ENCODE measurements at regions not wholly inside any gene's neighbourhood (a gene's known extent, or its start where the extent isn't known, plus 50 kb on each side); places are given as distances from the start of the nearest gene placed in this dataset.

DNA sequence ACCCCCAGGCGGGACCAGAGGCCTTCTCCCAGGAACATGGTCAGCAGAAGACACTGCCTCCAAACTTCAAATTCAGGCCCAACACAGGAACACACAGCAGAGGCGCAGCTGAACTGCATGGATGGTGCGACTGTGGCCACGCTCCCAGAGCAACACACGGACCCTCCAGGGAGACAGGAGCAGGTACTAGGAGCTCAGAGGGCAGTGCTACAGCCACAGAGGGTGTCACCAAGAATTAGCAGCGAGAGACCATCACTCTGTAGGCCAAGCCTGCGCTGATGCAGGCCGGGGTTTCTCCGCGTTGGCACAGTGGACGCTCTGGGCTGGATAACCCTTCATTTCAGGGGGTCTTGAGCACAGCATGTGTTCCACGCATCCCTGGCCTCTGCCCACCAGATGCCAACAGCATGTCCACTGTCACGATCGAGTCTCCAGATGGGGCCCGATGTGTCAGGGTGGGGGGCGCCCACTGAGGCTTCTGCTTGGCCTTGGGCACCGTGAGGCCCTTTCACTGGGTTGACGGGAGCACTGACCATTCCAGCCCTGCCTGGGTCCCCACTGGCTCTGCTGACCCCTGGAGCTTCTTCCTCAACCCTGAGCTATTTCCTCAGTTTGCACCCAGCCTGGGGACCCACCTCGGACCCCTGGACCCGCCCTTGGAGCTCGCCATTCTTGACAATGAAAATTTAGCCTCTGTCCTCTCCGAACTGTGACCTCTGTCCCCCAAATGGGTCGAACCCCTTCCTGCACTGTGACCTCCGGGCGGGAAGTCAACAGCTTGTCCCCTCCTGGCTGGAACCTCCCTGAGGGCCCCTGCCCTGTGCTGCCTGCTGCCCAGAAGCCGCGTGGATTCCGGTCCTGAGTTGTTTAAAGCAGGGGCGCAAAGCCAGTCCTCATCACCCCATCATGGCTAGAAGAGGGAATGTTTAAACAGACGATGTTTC lies 239.4 kb downstream of the DLL1 start:
- Histone ChIP-seq H3K9me3 (no peaks in the 10 kb centered on the region), H3K27me3 (no peaks in the 10 kb centered on the region), H3K36me3 (no peaks in the 10 kb centered on the region), H3K4me3 (no peak overlapping the region)
- no peak for DNase-seq

DNA sequence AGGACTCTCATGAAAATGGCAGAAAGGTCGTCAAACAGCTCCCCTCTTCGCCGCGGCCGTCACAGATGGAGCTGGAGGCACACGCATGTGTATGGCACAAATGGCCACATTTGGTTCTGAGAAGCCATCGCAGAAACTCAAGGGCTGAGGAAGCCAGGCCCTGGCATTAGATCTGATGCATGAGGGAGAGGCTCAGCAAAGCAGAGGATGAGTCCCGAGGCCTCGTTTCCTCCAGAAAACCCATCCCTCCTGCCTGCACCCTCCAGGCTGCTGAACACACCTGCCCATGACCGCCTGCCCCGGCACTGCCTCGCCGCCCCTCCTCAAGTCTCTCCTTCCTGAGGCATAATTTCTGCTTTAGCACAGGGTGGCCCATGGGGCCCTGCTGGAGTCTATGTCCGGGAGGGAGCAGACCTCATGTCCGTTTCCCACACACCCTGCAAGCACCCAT lies 240.3 kb downstream of the DLL1 start:
- Histone ChIP-seq H3K4me3 (no peak overlapping the region), H3K9me3 (no peaks in the 10 kb centered on the region), H3K27me3 (no peaks in the 10 kb centered on the region), H3K36me3 (no peaks in the 10 kb centered on the region)
- DNase-seq: no peak

DNA sequence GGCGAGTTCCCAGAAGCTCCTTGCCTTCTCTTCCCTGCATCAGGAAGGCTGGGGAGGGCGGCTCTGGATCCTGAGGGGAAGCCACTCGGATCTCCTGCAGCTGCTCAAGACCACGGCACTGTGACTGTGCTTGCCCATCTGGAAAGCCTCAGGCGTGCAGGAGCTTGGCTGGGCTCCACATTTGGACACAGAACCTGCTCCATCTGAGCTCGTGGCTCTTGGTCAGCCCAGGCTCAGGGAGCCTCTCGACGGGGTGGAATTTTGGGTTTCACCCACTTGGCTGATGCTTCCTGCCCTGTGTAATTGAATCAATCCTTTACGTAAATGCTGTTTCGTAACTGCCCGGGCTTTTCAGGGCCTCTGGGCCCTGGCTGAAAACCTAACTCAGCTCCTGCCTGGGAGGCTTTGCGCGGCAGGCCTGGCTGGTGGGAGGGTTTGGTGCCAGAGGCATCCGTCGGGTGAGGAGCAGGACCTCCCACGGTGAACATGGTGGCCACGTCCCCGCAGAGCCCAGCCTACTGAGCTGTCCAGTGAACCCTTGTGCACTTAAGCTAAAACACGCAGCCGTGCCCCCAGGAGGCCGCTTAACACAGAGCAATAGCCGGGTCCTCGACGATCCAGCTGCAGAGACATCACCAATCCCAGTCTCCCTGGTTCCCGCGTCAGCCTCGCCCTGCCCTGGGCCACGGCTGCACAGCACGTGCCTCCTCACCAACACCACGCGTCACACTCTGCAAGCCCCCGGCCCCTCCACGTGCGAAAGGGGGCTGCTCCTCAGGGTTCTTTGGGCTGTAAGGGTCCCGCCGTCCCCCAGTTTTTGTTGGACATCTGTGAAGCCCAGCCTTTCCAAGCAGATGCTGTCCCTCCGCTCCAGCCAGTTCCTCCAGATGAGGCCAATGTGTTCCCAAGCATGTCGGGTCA lies 241.0 kb downstream of the DLL1 start:
- Histone ChIP-seq H3K9me3 (no peaks in the 10 kb centered on the region), H3K27me3 (no peaks in the 10 kb centered on the region), H3K36me3 (no peaks in the 10 kb centered on the region), H3K4me3 (no peak overlapping the region)
- DNase-seq: peak; percentile 87

DNA sequence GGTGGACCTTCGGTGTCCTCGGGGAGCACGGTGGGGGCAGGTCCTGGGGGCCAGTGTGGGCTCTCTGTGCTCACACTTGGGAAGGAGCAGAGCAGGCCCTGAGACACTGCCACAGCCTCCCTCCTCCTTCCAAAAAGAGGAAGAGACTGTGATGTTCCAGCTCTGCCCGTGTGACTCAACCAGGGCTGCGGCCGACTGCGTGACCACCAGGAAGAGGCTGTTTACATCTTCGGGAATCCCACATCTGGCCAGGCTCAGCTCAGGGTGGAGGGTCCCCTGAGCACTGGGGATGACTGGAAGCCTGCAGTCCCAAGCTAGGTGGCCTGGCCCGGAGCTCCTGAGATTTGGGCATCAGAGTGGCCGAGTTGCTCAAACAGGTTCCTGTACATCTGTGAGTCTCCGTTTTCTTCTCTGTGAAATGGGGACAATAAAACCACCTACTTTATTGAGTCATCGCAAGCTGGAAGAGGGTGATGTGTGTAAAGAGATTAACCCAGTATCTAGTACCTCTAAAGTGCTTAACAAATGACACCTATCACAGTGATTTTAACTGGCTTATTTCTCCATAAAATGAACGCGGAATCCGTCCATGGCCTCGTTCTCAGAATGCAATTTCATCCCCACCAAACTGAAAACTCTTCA lies 242.1 kb downstream of the DLL1 start:
- no peaks in the 10 kb centered on the region for H3K36me3 ChIP-seq
- peak; percentile 81 for DNase-seq
- no peaks in the 10 kb centered on the region for H3K9me3 ChIP-seq
- H3K27me3 ChIP-seq: no peaks in the 10 kb centered on the region
- H3K4me3 ChIP-seq: no peak overlapping the region

DNA sequence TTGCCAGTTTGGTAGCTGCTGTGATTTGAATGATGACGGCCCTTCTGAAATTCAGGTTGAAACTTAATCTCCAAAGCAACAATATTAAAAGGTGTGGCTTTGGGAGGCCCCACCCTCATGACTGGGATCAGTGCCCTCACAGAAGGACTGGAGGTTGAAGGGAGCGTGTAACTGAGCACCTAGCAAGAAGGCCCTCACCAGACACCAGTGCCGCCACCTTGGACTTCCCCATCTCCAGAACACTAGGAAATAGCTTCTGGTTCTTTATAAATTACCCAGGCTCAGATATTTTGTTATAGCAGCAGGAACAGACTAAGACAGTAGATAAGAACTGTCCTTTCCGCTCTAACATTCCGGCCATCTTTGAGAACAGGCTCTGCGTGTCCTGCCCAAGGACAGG lies 243.1 kb downstream of the DLL1 start:
- Histone ChIP-seq H3K36me3 (no peaks in the 10 kb centered on the region), H3K4me3 (no peak overlapping the region), H3K9me3 (no peaks in the 10 kb centered on the region), H3K27me3 (no peaks in the 10 kb centered on the region)
- no peak for DNase-seq

DNA sequence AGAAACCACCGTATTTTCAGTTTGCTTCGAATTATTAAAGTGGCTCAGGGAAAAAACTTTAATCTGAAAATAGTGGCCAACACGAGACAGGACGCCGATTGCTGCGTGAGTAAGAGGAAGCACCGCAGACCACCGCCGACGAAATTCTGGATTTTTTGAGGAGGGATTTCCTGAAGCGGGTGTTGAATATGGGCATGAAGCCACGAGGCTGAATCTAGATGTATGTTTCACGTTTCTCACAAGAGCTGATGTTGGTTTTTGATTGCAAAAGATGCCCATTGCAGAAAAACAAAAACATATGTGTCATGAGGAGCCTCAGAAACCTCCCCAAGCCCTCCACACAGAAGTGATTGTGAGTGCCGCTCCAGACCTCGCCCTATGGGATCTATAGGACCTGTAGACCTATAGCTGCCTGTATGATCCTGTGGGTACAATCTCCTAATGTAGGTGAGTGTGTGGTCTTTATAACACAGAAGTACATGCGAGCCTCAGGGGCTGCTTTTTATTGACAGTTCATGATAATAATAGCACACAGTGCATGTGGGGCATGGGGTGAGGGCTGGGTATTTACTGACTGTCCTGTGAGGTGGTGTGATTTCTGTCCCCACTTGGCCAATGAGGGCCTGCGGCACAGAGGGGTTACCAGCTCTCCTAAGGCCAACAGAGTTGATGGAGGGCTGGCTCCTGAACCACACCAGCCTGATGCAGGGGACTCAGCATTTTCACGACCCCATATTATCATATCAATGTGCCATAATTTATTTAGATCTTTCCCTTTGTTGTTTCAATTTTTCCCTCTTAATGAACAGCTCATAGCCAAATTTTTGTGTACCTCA lies 243.9 kb downstream of the DLL1 start:
- H3K9me3 ChIP-seq: no peaks in the 10 kb centered on the region
- no peak for DNase-seq
- H3K36me3 ChIP-seq: no peaks in the 10 kb centered on the region
- no peak overlapping the region for H3K4me3 ChIP-seq
- no peaks in the 10 kb centered on the region for H3K27me3 ChIP-seq

DNA sequence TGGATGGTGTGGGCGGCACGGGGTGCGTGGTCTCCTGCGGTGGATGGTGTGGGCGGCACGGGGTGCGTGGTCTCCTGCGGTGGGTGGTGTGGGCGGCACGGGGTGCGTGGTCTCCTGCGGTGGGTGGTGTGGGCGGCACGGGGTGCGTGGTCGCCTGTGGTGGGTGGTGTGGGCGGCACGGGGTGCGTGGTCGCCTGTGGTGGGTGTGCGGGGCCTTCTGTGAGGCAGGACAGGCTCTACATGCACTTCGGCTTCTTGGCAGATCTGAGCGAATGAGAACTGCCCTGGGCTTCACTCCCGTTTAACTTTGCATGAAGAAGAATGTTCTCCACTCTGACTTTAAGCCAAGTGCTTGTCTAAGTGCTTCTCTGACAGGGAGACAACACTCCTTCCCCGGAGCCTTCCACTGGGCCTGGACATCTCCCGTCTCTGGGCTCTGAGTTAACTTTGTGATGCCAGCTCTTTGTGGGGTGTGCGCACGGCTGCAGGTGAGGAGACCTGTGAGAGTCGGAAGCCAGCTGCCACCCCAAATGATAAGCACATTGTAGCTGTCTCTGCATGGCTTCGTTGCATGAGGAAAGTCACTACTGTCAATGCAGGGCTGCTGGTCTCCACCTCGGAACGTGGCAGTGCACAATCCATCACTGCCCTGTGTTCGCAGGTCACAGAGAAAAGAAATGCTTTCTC lies 244.8 kb downstream of the DLL1 start:
- Histone ChIP-seq H3K36me3 (no peaks in the 10 kb centered on the region), H3K4me3 (no peak overlapping the region), H3K9me3 (no peaks in the 10 kb centered on the region), H3K27me3 (no peaks in the 10 kb centered on the region)
- DNase-seq: no peak

GRCh38 chr6:170045563-170045960 lies 245.3 kb downstream of the DLL1 start:
- no peaks in the 10 kb centered on the region for H3K27me3 ChIP-seq
- H3K9me3 ChIP-seq: no peaks in the 10 kb centered on the region
- no peak overlapping the region for H3K4me3 ChIP-seq
- DNase-seq: no peak
- H3K36me3 ChIP-seq: no peaks in the 10 kb centered on the region

DNA sequence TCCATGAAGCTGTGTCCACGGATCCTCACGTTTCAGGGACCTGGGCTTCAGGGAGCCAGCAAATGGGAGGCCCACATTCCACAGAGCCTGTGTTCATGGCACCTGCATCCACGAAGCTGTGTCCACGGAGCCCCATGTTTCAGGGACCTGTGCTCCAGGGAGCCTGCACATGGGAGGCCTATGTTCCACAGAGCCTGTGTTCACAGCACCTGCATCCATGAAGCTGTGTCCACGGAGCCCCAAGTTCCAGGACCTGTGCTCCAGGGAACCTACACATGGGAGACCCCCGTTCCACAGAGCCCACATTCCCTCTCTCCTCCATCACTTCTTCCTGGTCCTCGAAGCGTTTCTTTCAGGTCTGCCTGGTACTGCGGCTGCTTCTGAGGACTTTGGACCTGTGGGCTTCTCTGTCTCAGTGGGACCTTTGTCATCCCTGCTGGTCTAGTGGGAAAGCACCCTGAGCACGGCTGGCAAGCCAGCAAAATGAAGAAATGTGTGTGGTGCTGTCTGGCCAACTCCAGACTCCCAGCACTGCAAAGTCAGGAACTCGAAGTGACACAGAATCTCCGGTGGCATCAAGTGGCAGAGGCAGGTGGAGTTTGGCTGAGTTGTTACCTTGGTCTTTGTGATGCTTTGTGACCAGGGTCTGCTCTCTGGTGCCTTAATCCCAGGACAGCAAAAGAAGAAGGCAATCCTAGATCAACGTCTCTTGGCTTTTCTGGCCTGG lies 245.9 kb downstream of the DLL1 start:
- no peaks in the 10 kb centered on the region for H3K9me3 ChIP-seq
- no peak for DNase-seq
- no peaks in the 10 kb centered on the region for H3K36me3 ChIP-seq
- no peaks in the 10 kb centered on the region for H3K27me3 ChIP-seq
- H3K4me3 ChIP-seq: no peak overlapping the region

- Histone ChIP-seq H3K4me3 (no peak overlapping the region), H3K27me3 (no peaks in the 10 kb centered on the region), H3K9me3 (no peaks in the 10 kb centered on the region), H3K36me3 (no peaks in the 10 kb centered on the region)
- DNase-seq: no peak
Observed at GRCh38 chr6:170043881-170044790, 246.7 kb downstream of the DLL1 start.

DNA sequence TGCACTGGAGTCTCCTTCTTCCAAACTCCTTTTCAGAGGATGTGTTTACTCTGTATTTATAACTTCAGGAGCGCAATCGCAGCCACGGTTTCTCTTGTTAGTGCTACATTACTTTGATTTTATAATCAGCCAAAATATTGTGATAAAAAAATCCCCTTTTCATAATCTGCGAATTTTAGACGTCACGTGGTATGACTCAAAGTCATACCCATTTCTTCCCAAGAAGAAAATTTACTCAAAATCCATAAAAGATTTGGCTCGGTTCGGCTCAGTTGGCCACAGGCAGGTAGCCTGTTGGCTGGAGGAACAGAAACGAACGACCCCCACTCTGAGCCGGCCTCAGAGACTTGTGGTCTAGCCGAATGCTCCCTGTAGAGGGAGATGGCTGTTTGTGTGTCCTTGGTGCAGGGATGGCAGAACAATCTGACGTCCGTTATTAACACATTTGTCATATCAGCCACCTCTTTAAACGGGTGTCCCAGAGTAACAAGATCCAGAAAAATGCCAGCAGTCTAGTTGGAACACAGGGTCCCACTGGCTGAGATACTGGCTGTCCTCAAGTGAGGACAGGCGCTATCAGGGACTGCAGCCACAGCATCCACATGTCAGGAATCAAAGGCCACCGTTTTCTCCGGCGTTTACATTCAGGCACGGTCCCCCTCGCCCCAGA lies 247.6 kb downstream of the DLL1 start:
- no peaks in the 10 kb centered on the region for H3K27me3 ChIP-seq
- H3K4me3 ChIP-seq: no peak overlapping the region
- H3K9me3 ChIP-seq: no peaks in the 10 kb centered on the region
- H3K36me3 ChIP-seq: no peaks in the 10 kb centered on the region
- no peak for DNase-seq

- H3K9me3 ChIP-seq: no peaks in the 10 kb centered on the region
Observed at GRCh38 chr6:170042596-170043118, 248.2 kb downstream of the DLL1 start.

DNA sequence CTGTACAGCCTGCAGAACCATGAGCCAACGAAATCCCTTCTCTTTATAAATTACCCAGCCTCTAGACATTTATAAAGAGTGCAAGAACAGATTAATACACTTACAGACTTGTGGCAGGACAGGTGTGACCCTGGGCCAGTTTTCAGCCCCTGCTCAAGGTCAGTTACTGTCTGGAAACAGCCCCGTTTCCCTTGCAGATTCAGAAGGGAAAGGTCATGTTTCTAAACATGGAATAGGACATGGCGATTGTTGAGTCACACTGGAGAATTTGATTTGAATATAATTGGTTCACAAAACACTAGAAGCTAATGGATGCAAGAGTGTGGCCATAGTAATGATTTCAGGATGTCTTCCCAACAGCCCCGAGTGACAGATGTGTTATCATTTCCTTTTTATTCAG lies 248.8 kb downstream of the DLL1 start:
- H3K9me3 ChIP-seq: no peaks in the 10 kb centered on the region
- H3K36me3 ChIP-seq: no peaks in the 10 kb centered on the region
- H3K4me3 ChIP-seq: no peak overlapping the region
- DNase-seq: no peak
- H3K27me3 ChIP-seq: no peaks in the 10 kb centered on the region

More at GRCh38 chr6:170042596-170043118, 248.2 kb downstream of the DLL1 start:
- DNase-seq: no peak
- H3K27me3 ChIP-seq: no peaks in the 10 kb centered on the region
- H3K4me3 ChIP-seq: no peak overlapping the region
- no peaks in the 10 kb centered on the region for H3K36me3 ChIP-seq

- H3K27me3 ChIP-seq: no peaks in the 10 kb centered on the region
- H3K9me3 ChIP-seq: no peaks in the 10 kb centered on the region
- H3K4me3 ChIP-seq: no peak overlapping the region
- no peaks in the 10 kb centered on the region for H3K36me3 ChIP-seq
- DNase-seq: no peak
Observed at GRCh38 chr6:170041526-170041925, 249.4 kb downstream of the DLL1 start.
